ENCODE measurements at regions not wholly inside any gene's neighbourhood (a gene's known extent, or its start where the extent isn't known, plus 50 kb on each side); places are given as distances from the start of the nearest gene placed in this dataset.

DNA sequence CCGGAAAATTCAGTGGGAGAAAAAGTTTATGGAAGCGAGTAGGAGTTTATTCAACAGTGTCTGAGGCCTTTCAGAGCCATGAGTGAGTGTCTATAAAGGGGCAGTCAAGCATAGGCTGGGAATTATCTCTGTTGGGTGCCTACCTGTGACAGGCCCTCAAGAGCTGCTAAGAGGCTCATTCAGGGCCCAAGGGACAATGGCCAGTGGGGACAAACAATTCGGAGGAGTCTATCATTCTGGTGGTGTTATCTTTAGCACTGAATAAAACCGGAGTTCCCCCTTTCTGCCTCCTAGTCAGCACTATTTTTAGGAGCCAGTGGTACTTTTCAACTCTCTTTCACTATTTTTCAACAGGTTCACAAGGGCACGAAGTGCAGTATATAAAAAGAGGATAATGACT, 89.5 kb upstream of the HTATIP2 start:
- TF ChIP-seq POLR2AphosphoS5 (IDR thresholded peaks at IDR 0.05) (no peak), EP300 (IDR thresholded peaks at IDR 0.05) (no peak)
- TF ChIP-seq, protein P1, sequence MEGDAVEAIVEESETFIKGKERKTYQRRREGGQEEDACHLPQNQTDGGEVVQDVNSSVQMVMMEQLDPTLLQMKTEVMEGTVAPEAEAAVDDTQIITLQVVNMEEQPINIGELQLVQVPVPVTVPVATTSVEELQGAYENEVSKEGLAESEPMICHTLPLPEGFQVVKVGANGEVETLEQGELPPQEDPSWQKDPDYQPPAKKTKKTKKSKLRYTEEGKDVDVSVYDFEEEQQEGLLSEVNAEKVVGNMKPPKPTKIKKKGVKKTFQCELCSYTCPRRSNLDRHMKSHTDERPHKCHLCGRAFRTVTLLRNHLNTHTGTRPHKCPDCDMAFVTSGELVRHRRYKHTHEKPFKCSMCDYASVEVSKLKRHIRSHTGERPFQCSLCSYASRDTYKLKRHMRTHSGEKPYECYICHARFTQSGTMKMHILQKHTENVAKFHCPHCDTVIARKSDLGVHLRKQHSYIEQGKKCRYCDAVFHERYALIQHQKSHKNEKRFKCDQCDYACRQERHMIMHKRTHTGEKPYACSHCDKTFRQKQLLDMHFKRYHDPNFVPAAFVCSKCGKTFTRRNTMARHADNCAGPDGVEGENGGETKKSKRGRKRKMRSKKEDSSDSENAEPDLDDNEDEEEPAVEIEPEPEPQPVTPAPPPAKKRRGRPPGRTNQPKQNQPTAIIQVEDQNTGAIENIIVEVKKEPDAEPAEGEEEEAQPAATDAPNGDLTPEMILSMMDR (IDR thresholded peaks at IDR 0.05) = no peak
